ENCODE measurements at regions not wholly inside any gene's neighbourhood (a gene's known extent, or its start where the extent isn't known, plus 50 kb on each side); places are given as distances from the start of the nearest gene placed in this dataset.

DNA sequence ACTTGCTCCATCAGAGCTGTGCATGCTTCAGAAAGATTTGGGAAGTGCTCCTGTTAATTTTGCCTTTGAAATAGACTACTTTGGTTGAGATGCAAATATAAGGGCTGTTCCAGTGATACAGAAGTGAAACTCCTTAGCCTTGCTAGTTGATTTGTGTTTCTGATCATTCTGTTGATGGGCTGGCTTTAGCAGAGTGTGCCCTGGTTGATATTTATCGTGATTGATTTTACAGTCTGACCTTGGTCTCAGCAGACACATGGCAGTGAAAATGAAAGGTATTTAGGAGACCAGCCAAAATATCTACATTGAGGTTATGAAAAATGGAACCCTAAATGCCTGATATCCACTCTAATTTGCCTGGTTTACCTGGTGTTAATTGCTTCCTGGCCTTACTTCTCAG, 122.1 kb upstream of the CEP162 start:
- TF ChIP-seq, protein P1, sequence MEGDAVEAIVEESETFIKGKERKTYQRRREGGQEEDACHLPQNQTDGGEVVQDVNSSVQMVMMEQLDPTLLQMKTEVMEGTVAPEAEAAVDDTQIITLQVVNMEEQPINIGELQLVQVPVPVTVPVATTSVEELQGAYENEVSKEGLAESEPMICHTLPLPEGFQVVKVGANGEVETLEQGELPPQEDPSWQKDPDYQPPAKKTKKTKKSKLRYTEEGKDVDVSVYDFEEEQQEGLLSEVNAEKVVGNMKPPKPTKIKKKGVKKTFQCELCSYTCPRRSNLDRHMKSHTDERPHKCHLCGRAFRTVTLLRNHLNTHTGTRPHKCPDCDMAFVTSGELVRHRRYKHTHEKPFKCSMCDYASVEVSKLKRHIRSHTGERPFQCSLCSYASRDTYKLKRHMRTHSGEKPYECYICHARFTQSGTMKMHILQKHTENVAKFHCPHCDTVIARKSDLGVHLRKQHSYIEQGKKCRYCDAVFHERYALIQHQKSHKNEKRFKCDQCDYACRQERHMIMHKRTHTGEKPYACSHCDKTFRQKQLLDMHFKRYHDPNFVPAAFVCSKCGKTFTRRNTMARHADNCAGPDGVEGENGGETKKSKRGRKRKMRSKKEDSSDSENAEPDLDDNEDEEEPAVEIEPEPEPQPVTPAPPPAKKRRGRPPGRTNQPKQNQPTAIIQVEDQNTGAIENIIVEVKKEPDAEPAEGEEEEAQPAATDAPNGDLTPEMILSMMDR (IDR thresholded peaks at IDR 0.05; ENCODE audit: low read depth, low read length, poor library complexity, severe bottlenecking): no peak
- no peak for TF ChIP-seq EZH2phosphoT487 (IDR thresholded peaks at IDR 0.05; ENCODE audit: borderline replicate concordance, low read length)
